Vagina (tissue), 2 donors: ENCODE measurements at regions not wholly inside any gene's neighbourhood (a gene's known extent, or its start where the extent isn't known, plus 50 kb on each side); places are given as distances from the start of the nearest gene placed in this dataset.

Experiments
- DNase-seq, 2 donors: peaks; one replicate each; pipeline ENCODE4 v3.0.0-alpha.2; 2017; ENCODE audit errors: extremely low spot score in 2 of 2
- H3K27ac ChIP-seq: fragments of 200-600 bp; sonication (generic); one replicate; pipeline ENCODE4 v1.5.1; 2019
- H3K27me3 ChIP-seq: fragments of 200-600 bp; sonication (generic); one replicate; pipeline ENCODE4 v1.5.1; 2019
- H3K36me3 ChIP-seq, 2 donors: fragments of 200-600 bp; sonication (generic); one replicate each; pipeline ENCODE4 v1.5.1; 2017 to 2019
- H3K4me1 ChIP-seq: fragments of 200-600 bp; sonication (generic); one replicate; pipeline ENCODE4 v1.5.1; 2019
- H3K4me3 ChIP-seq, 2 donors: fragments of 200-600 bp; sonication (generic); 1 replicate in 1 of 2; 2 replicates in 1 of 2; pipeline ENCODE4 v1.5.1; 2016 to 2019
- H3K9me3 ChIP-seq: fragments of 200-600 bp; sonication (generic); one replicate; pipeline ENCODE4 v1.5.1; 2019
- POLR2A ChIP-seq, 2 donors: fragments of 450-650 bp; IDR thresholded peaks; one replicate each; pipeline ENCODE4 v1.6.1; 2017; ENCODE audit warnings: antibody characterized with exemption in 2 of 2, mild to moderate bottlenecking in 2 of 2, moderate library complexity in 2 of 2
- POLR2AphosphoS5 ChIP-seq, 2 donors: sonication (generic); formaldehyde crosslinking; IDR thresholded peaks; one replicate each; pipeline ENCODE4 v1.9.0; 2017; ENCODE audit warnings: antibody characterized with exemption in 2 of 2, mild to moderate bottlenecking in 2 of 2, low read depth in 1 of 2; ENCODE audit not compliant: insufficient read depth in 1 of 2
- intact Hi-C: fragments of 100-400 bp; cut with DNase I; formaldehyde crosslinking; loops from one replicate; pipeline ENCODE4 v1.15.1; 2023
- TF ChIP-seq, protein P1 (sequence below), 3 experiments: fragments of 450-650 bp in 2 of 3; fragments of 200-600 bp in 1 of 3; sonication (generic) in 1 of 3; IDR thresholded peaks; one replicate each; pipeline ENCODE4 v1.5.1; 2017 to 2019; ENCODE audit warnings: antibody characterized with exemption in 3 of 3, mild to moderate bottlenecking in 2 of 3, moderate library complexity in 2 of 3

DNA sequence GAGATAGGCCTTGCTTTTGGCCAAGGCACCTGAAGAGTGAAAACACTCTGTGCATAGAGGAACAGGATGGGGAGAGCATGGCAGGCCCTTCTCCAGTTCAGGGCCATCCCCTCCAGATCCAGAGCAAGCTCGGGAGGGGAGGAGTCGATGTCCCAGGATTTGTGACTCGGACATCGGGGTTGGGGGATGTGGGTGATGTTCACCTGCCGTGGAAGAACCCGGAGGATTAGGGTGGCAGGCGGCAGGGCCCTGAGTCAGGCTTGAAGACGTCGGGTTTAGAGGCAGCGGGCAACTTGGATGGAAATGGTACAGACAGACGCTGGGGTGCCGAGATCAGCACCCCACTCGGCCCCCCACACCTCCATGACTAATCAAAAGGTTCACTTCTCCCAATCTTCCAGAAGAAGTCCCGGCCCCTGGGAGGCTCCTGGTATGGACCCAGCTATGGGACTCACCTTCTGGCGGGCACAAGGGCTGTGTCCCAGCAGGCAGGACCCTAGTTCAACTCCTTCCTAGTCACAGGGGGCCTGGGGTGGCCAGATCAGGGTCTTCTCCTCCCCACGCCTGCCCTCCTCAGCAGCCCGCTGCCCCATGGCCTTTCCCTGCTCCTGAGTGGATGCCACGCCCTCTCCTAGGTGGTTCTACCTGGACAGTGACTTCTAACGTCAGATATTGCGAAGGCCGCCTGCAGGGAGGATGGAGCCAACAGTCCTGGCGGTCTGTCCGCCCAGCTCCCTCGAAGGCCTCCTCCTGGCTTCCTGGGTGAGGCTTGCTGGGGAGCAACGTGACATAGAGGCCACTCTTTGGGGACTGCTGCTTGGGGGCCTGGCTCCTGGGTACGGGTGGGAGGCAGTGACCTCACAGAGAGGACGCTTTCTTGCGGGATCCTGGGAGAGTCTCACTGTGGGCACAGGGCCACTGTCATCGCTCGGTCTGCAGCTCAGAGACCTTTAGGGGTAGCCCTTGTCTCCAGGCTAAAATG lies 792.5 kb downstream of the BRD1 start:
- H3K9me3 ChIP-seq: no peaks in the 10 kb centered on the region
- no peak overlapping the region for H3K27ac ChIP-seq
- H3K4me1 ChIP-seq: no peaks in the 10 kb centered on the region
- no peak for DNase-seq
- no peaks in the 10 kb centered on the region for H3K36me3 ChIP-seq
- TF ChIP-seq, protein P1, sequence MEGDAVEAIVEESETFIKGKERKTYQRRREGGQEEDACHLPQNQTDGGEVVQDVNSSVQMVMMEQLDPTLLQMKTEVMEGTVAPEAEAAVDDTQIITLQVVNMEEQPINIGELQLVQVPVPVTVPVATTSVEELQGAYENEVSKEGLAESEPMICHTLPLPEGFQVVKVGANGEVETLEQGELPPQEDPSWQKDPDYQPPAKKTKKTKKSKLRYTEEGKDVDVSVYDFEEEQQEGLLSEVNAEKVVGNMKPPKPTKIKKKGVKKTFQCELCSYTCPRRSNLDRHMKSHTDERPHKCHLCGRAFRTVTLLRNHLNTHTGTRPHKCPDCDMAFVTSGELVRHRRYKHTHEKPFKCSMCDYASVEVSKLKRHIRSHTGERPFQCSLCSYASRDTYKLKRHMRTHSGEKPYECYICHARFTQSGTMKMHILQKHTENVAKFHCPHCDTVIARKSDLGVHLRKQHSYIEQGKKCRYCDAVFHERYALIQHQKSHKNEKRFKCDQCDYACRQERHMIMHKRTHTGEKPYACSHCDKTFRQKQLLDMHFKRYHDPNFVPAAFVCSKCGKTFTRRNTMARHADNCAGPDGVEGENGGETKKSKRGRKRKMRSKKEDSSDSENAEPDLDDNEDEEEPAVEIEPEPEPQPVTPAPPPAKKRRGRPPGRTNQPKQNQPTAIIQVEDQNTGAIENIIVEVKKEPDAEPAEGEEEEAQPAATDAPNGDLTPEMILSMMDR (IDR thresholded peaks at IDR 0.05): no peak
- TF ChIP-seq POLR2A (IDR thresholded peaks at IDR 0.05) (no peak), POLR2AphosphoS5 (IDR thresholded peaks at IDR 0.05; ENCODE audit: insufficient read depth in 1 of 2, low read depth in 1 of 2) (no peak)
- intact Hi-C loops: no loop called here
- H3K27me3 ChIP-seq: no peaks in the 10 kb centered on the region
- no peak overlapping the region for H3K4me3 ChIP-seq

DNA sequence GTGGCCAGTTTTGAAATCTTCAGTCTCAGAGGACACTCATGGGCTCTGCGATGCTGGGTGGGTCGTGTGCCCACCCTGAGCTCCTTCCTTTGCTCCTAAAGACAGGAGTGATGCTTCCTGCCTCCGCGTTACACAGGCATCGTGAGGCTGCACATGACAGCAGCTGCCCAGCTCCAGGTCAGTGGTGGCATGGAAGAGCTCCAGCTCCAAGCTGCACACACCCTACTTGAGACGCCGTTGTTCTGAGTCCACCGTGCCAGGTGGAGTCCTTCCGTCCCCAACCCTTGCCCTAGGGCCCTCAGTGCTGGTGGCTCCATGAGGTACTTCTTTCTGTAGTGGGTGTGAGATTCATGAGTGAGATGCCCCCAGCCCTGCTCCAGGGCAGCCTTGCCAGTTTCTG lies 794.1 kb downstream of the BRD1 start:
- no peak for DNase-seq
- no peaks in the 10 kb centered on the region for H3K36me3 ChIP-seq
- no peaks in the 10 kb centered on the region for H3K4me1 ChIP-seq
- H3K9me3 ChIP-seq: no peaks in the 10 kb centered on the region
- no peak overlapping the region for H3K27ac ChIP-seq
- TF ChIP-seq, protein P1 (IDR thresholded peaks at IDR 0.05): no peak
- TF ChIP-seq POLR2AphosphoS5 (IDR thresholded peaks at IDR 0.05; ENCODE audit: insufficient read depth in 1 of 2, low read depth in 1 of 2): no peak
- no peak for TF ChIP-seq POLR2A (IDR thresholded peaks at IDR 0.05)
- H3K4me3 ChIP-seq: no peak overlapping the region
- intact Hi-C loops: no loop called here
- no peaks in the 10 kb centered on the region for H3K27me3 ChIP-seq

DNA sequence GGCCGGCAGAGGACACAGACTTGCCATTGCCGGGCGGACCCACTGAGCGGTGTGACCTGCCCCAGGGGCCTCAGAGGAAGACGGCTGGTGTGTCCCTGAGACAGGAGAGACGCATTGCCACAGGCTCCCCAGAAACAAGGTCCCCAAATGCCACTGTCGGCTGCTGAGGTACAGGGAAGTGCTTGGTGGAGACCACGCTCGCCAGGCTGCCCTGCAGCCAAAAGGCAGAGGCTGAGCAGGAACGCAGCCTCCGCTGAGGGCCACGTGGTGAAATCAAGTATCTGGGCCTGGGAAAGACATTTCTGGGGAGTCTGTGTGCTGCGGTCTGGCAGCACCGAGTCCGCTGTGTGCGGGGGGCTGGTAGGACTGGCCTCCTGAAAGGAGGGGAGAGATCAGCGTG lies 794.9 kb downstream of the BRD1 start:
- TF ChIP-seq, protein P1 (IDR thresholded peaks at IDR 0.05): no peak
- TF ChIP-seq POLR2AphosphoS5 (IDR thresholded peaks at IDR 0.05; ENCODE audit: insufficient read depth in 1 of 2, low read depth in 1 of 2): no peak
- no peak for TF ChIP-seq POLR2A (IDR thresholded peaks at IDR 0.05)
- no peaks in the 10 kb centered on the region for H3K4me1 ChIP-seq
- no peak overlapping the region for H3K4me3 ChIP-seq
- no peaks in the 10 kb centered on the region for H3K36me3 ChIP-seq
- H3K9me3 ChIP-seq: no peaks in the 10 kb centered on the region
- no peak for DNase-seq
- no peaks in the 10 kb centered on the region for H3K27me3 ChIP-seq
- intact Hi-C loops: no loop called here
- H3K27ac ChIP-seq: no peak overlapping the region

DNA sequence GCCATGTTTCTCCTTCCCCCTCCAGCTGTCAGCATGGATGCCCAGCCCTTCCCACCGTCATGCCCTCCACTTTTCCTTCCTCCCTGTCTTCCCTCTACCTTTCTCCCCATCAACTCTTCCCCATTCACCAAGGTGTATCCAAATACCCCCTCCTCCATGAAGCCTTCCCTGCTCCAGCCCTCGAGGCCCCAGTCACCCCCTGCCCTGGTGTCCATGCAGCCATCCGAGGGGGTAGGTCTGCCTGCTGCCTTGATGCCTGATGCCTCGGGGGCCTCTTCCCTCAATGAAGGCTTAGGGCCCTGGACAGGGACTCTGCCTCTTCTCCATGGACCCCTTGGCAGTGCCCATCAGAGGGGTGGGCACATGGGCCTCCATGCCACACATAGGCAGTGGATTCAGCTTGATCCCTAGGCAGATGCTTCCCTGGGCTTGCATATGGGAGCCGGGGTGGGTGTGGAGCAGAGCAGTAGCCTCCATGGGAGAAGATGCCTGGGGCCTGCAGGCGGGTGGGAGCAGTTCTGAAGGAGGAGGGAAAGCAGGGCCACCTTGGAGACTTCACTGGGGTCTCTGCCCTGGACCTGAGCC lies 795.8 kb downstream of the BRD1 start:
- intact Hi-C loops: no loop called here
- no peak overlapping the region for H3K27ac ChIP-seq
- TF ChIP-seq POLR2A (IDR thresholded peaks at IDR 0.05): no peak
- no peak for TF ChIP-seq POLR2AphosphoS5 (IDR thresholded peaks at IDR 0.05; ENCODE audit: insufficient read depth in 1 of 2, low read depth in 1 of 2)
- TF ChIP-seq, protein P1 (IDR thresholded peaks at IDR 0.05): no peak
- H3K27me3 ChIP-seq: no peaks in the 10 kb centered on the region
- H3K4me1 ChIP-seq: no peaks in the 10 kb centered on the region
- H3K4me3 ChIP-seq: no peak overlapping the region
- H3K9me3 ChIP-seq: no peaks in the 10 kb centered on the region
- no peaks in the 10 kb centered on the region for H3K36me3 ChIP-seq
- DNase-seq: no peak

DNA sequence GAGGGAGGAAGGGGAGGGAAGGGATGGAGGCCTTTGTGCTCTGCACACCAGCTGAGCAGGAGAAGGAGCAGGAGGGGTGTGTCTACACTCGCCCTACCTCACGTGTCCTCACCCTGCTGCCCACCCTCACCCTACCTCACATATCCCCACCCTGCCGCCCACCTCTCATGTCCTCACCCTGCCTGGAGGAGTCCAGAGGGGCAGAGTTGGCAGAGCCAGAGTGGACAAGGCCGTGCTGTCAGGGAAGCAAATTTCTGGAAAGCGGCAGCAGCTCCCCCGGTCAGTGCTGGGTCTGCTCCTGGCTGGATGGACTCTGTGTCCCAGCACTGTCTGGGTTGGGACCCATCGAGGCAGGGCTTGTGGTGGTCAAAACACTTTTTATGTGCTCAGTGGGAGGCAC lies 799.6 kb downstream of the BRD1 start:
- intact Hi-C loops: no loop called here

More for the DNA sequence above, 799.6 kb downstream of the BRD1 start:
- no peaks in the 10 kb centered on the region for H3K27me3 ChIP-seq
- no peak for DNase-seq
- TF ChIP-seq POLR2A (IDR thresholded peaks at IDR 0.05) (no peak), POLR2AphosphoS5 (IDR thresholded peaks at IDR 0.05; ENCODE audit: insufficient read depth in 1 of 2, low read depth in 1 of 2) (no peak)
- TF ChIP-seq, protein P1 (IDR thresholded peaks at IDR 0.05): no peak
- H3K4me3 ChIP-seq: no peak overlapping the region
- H3K4me1 ChIP-seq: no peaks in the 10 kb centered on the region
- H3K27ac ChIP-seq: no peak overlapping the region
- no peaks in the 10 kb centered on the region for H3K36me3 ChIP-seq
- H3K9me3 ChIP-seq: no peaks in the 10 kb centered on the region
